ENCODE measurements at regions not wholly inside any gene's neighbourhood (a gene's known extent, or its start where the extent isn't known, plus 50 kb on each side); places are given as distances from the start of the nearest gene placed in this dataset.
"Not testable (repeated sequence)": the region's sequence is repeated elsewhere in the genome, so short reads cannot be mapped to it uniquely, and the experiment has no call there.

- not testable (repeated sequence) for TF ChIP-seq POLR2AphosphoS5 (IDR thresholded peaks at IDR 0.05; ENCODE audit: borderline replicate concordance, low read depth, low read length); EZH2 (IDR thresholded peaks at IDR 0.05)
Observed at GRCh38 chr21:6521777-6522176, 3999.6 kb upstream of the TPTE start.

Data from SK-N-MC (cell line).